H1 (cell line): ENCODE measurements at regions not wholly inside any gene's neighbourhood (a gene's known extent, or its start where the extent isn't known, plus 50 kb on each side); places are given as distances from the start of the nearest gene placed in this dataset.

Experiments
- CTCF ChIA-PET: fragments of 300-600 bp; sonication (Branson Sonifier 250); formaldehyde crosslinking; loops from one replicate; lab custom pipeline; 2021; ENCODE audit not compliant: partially characterized antibody; lab: Charles Lee
- POLR2A ChIA-PET: fragments of 300-600 bp; sonication (Branson Sonifier 250); formaldehyde crosslinking; loops from one replicate; lab custom pipeline; 2021; ENCODE audit warnings: inconsistent platforms; ENCODE audit not compliant: partially characterized antibody; lab: Charles Lee
- DNase-seq, 2 experiments: peaks; one replicate each; pipeline versions ENCODE4 v3.0.0 to v3.0.0-alpha.2; 2010 to 2022; ENCODE audit warnings: low spot score in 2 of 2, low read depth in 1 of 2, mixed read lengths in 1 of 2
- FAIRE-seq: peaks from 2 replicates; lab custom pipeline; 2011; peaks lifted over from hg19 to GRCh38; lab: Jason Lieb, UNC
- H2AFZ ChIP-seq: 2 replicates; pipeline ENCODE4 v1.8.1; 2012; ENCODE audit warnings: low read length, inconsistent platforms
- H2AK5ac ChIP-seq: 2 replicates; pipeline ENCODE4 v1.6.1; 2013; ENCODE audit warnings: low read depth, low read length
- H2BK120ac ChIP-seq: replicated peaks from 2 replicates; pipeline ENCODE3; 2013; ENCODE audit warnings: low read depth, low read length, inconsistent platforms
- H2BK12ac ChIP-seq: 2 replicates; pipeline ENCODE4 v1.6.1; 2013; ENCODE audit warnings: low read depth, low read length
- H2BK15ac ChIP-seq: 2 replicates; pipeline ENCODE4 v1.6.1; 2013; ENCODE audit warnings: low read length
- H2BK20ac ChIP-seq: 2 replicates; pipeline ENCODE4 v1.6.1; 2013; ENCODE audit warnings: low read length
- H2BK5ac ChIP-seq: 2 replicates; pipeline ENCODE4 v1.6.1; 2013; ENCODE audit warnings: low read depth, low read length
- H3K14ac ChIP-seq: 2 replicates; pipeline ENCODE4 v1.6.1; 2013; ENCODE audit warnings: inconsistent platforms; ENCODE audit not compliant: insufficient read length
- H3K18ac ChIP-seq: 2 replicates; pipeline ENCODE4 v1.6.1; 2013; ENCODE audit warnings: low read length; ENCODE audit errors: extremely low read depth
- H3K23ac ChIP-seq: 2 replicates; pipeline ENCODE4 v1.6.1; 2013; ENCODE audit warnings: inconsistent platforms; ENCODE audit not compliant: insufficient read length
- H3K23me2 ChIP-seq: 2 replicates; pipeline ENCODE4 v1.6.1; 2013; ENCODE audit warnings: low read depth, low read length
- H3K27ac ChIP-seq: 2 replicates; pipeline ENCODE4 v1.6.1; 2011; ENCODE audit warnings: low read depth, low read length, inconsistent platforms
- H3K27me3 ChIP-seq, 4 experiments: replicated peaks in 1 of 4; 1 replicate in 1 of 4; 2 replicates in 3 of 4; pipeline versions ENCODE4 v1.6.1 to v1.8.1; 2011 to 2013; ENCODE audit warnings: low read length in 3 of 4, mild to moderate bottlenecking in 3 of 4, inconsistent platforms in 2 of 4, mixed read lengths in 2 of 4, moderate library complexity in 1 of 4; ENCODE audit not compliant: control insufficient read depth in 3 of 4, insufficient read depth in 3 of 4; ENCODE audit errors: extremely low read depth in 1 of 4
- H3K36me3 ChIP-seq, 4 experiments: 2 replicates each; pipeline versions ENCODE4 v1.6.1 to v1.8.1; 2011 to 2013; ENCODE audit warnings: mild to moderate bottlenecking in 4 of 4, low read length in 3 of 4, moderate library complexity in 2 of 4, control low read depth in 1 of 4, inconsistent platforms in 1 of 4; ENCODE audit not compliant: insufficient read depth in 4 of 4, control insufficient read depth in 2 of 4
- H3K4ac ChIP-seq: replicated peaks from 2 replicates; pipeline ENCODE3; 2013; ENCODE audit warnings: low read length, low read depth, mixed read lengths, inconsistent platforms; ENCODE audit not compliant: insufficient read length
- H3K4me1 ChIP-seq, 4 experiments: replicated peaks in 1 of 4; 1 replicate in 1 of 4; 2 replicates in 3 of 4; pipeline versions ENCODE4 v1.6.1 to v1.8.1; 2011 to 2013; ENCODE audit warnings: low read length in 3 of 4, inconsistent platforms in 2 of 4, mixed read lengths in 1 of 4; ENCODE audit not compliant: insufficient read depth in 4 of 4, control insufficient read depth in 3 of 4
- H3K4me2 ChIP-seq, 2 experiments: 2 replicates each; pipeline versions ENCODE4 v1.6.1 to v1.8.1; 2011 to 2013; ENCODE audit warnings: low read depth in 2 of 2, low read length in 2 of 2, control low read depth in 1 of 2, inconsistent platforms in 1 of 2, mild to moderate bottlenecking in 1 of 2; ENCODE audit not compliant: insufficient read depth in 1 of 2
- H3K4me3 ChIP-seq, 4 experiments: fragments of 200-600, 300-600 bp in 1 of 4; sonication (generic), shearing (Covaris generic), sonication (Bioruptor Twin) in 1 of 4; 2 replicates each; pipeline versions ENCODE4 v1.5.1 to v1.8.1; 2011 to 2016; ENCODE audit warnings: low read length in 4 of 4, low read depth in 3 of 4, control low read depth in 2 of 4, inconsistent platforms in 2 of 4, mild to moderate bottlenecking in 2 of 4, mixed read lengths in 1 of 4, moderate library complexity in 1 of 4; ENCODE audit not compliant: insufficient read depth in 2 of 4; ENCODE audit errors: extremely low read depth in 1 of 4
- H3K56ac ChIP-seq: replicated peaks from 2 replicates; pipeline ENCODE3; 2013; ENCODE audit warnings: low read depth, mild to moderate bottlenecking, mixed read lengths, low read length, inconsistent platforms; ENCODE audit not compliant: insufficient read length
- H3K79me1 ChIP-seq: 2 replicates; pipeline ENCODE4 v1.6.1; 2013; ENCODE audit warnings: low read depth, low read length, control low read depth
- H3K79me2 ChIP-seq, 2 experiments: 2 replicates each; pipeline versions ENCODE4 v1.6.1 to v1.8.1; 2012 to 2013; ENCODE audit warnings: low read length in 2 of 2, mild to moderate bottlenecking in 2 of 2, inconsistent platforms in 1 of 2; ENCODE audit not compliant: insufficient read depth in 2 of 2, control insufficient read depth in 1 of 2
- H3K9ac ChIP-seq, 4 experiments: replicated peaks in 1 of 4; 1 replicate in 1 of 4; 2 replicates in 3 of 4; pipeline versions ENCODE4 v1.6.1 to v1.8.1; 2011 to 2013; ENCODE audit warnings: low read depth in 3 of 4, low read length in 3 of 4, control low read depth in 2 of 4, mild to moderate bottlenecking in 2 of 4, moderate library complexity in 2 of 4, inconsistent platforms in 1 of 4; ENCODE audit errors: extremely low read depth in 1 of 4
- H3K9me3 ChIP-seq, 2 experiments: 2 replicates each; pipeline versions ENCODE4 v1.6.1 to v1.8.1; 2012 to 2013; ENCODE audit warnings: mild to moderate bottlenecking in 2 of 2, moderate library complexity in 2 of 2, control low read depth in 1 of 2, inconsistent platforms in 1 of 2, low read depth in 1 of 2, low read length in 1 of 2, mixed read lengths in 1 of 2; ENCODE audit not compliant: insufficient read depth in 2 of 2
- H4K20me1 ChIP-seq, 2 experiments: replicated peaks in 1 of 2; 2 replicates each; pipeline versions ENCODE3 to v1.8.1; 2011 to 2013; ENCODE audit warnings: inconsistent platforms in 2 of 2, low read length in 2 of 2, mild to moderate bottlenecking in 1 of 2; ENCODE audit not compliant: insufficient read depth in 2 of 2, control insufficient read depth in 1 of 2
- H4K5ac ChIP-seq: 2 replicates; pipeline ENCODE4 v1.6.1; 2013; ENCODE audit warnings: low read length, low read depth, mixed read lengths, inconsistent platforms; ENCODE audit not compliant: insufficient read length
- H4K8ac ChIP-seq: 2 replicates; pipeline ENCODE4 v1.8.0; 2013; ENCODE audit warnings: mild to moderate bottlenecking, moderate library complexity, low read length, inconsistent platforms; ENCODE audit not compliant: insufficient read depth; ENCODE audit errors: extremely low read depth
- H4K91ac ChIP-seq: replicated peaks from 2 replicates; pipeline ENCODE3; 2013; ENCODE audit warnings: low read length, mixed read lengths, inconsistent platforms; ENCODE audit not compliant: insufficient read length
- CEBPB ChIP-seq: IDR thresholded peaks from 2 replicates; pipeline ENCODE4 v1.6.1; 2012; ENCODE audit warnings: low read depth, low read length
- MAFK ChIP-seq: IDR thresholded peaks from 2 replicates; pipeline ENCODE4 v1.6.1; 2012; ENCODE audit warnings: low read depth, mild to moderate bottlenecking, improper control_type of control experiment, low read length
- USF2 ChIP-seq: IDR thresholded peaks from 2 replicates; pipeline ENCODE4 v1.6.1; 2011; ENCODE audit warnings: low read length, improper control_type of control experiment
- WGBS, 2 experiments: shearing (Covaris generic) in 1 of 2; methylation state at CpG; one replicate each; pipeline versions ENCODE4 v1.1.6 to v1.1.7; 2013 to 2015; ENCODE audit warnings: low lambda C conversion rate in 2 of 2, mixed read lengths in 2 of 2, inconsistent platforms in 1 of 2, low coverage in 1 of 2, missing lambda C conversion rate in 1 of 2; ENCODE audit not compliant: insufficient replicate concordance in 2 of 2, insufficient coverage in 1 of 2, insufficient read length in 1 of 2; ENCODE audit errors: extremely low coverage in 1 of 2, missing lambda C conversion rate in 1 of 2; 5-methylcytosine and 5-hydroxymethylcytosine counted together

GRCh38 chr1:57623791-57624538 is 200.1 kb upstream of the DAB1 start:
- H4K20me1 ChIP-seq: no peaks in the 10 kb centered on the region
- ChIA-PET POLR2A (interaction anchor here (0.6 kb wide), 1 partner anchor 978 kb away, joined by 3 read pairs; no protein-coding TSS in a partner anchor), CTCF (no interaction called here)
- H2BK20ac ChIP-seq: no peak overlapping the region
- no peak overlapping the region for H3K27ac ChIP-seq
- H3K4me3 ChIP-seq: no peak overlapping the region
- no peak overlapping the region for H3K14ac ChIP-seq
- H3K9me3 ChIP-seq: no peaks in the 10 kb centered on the region
- no peak overlapping the region for H3K56ac ChIP-seq
- no peaks in the 10 kb centered on the region; the same call in 1 of the 2 replicates for H3K23me2 ChIP-seq
- H2BK120ac ChIP-seq: no peak overlapping the region
- no peak overlapping the region for H3K4ac ChIP-seq
- H3K23ac ChIP-seq: no peak overlapping the region
- DNase-seq: no peak
- peaks cover 0 to 13% (median 4%) of the 10 kb centered on the region in 4 experiments; a peak in 5 of 7 replicates for H3K4me1 ChIP-seq
- no peak overlapping the region for H4K8ac ChIP-seq
- no peak overlapping the region for H3K4me2 ChIP-seq
- H3K79me1 ChIP-seq: no peaks in the 10 kb centered on the region
- no peak for FAIRE-seq
- no peak overlapping the region; the same call in 1 of the 2 replicates for H2BK12ac ChIP-seq
- no peak overlapping the region for H2AK5ac ChIP-seq
- H4K91ac ChIP-seq: no peak overlapping the region
- H2BK15ac ChIP-seq: no peak overlapping the region
- H3K9ac ChIP-seq: no peak overlapping the region
- WGBS, 2 experiments: 82% methylated on average over 3 of the region's 3 CpGs; no CpG with 5 or more reads in 1 of the 2 experiments
- H2BK5ac ChIP-seq: no peak overlapping the region
- no peak overlapping the region for H4K5ac ChIP-seq
- H3K36me3 ChIP-seq: no peaks in the 10 kb centered on the region
- no peaks in the 10 kb centered on the region for H3K27me3 ChIP-seq
- TF ChIP-seq MAFK (no peak), CEBPB (no peak), USF2 (no peak)
- TF ChIP-seq, all 59 proteins: peak for 0
- H2AFZ ChIP-seq: no peak overlapping the region
- H3K79me2 ChIP-seq: no peaks in the 10 kb centered on the region
- no peak overlapping the region for H3K18ac ChIP-seq
